GM21381 (cell line): ENCODE measurements at regions not wholly inside any gene's neighbourhood (a gene's known extent, or its start where the extent isn't known, plus 50 kb on each side); places are given as distances from the start of the nearest gene placed in this dataset.

Experiments used
- ATAC-seq: cut with Tn5 transposase; IDR thresholded peaks from one replicate; pipeline ENCODE4 v1.9.1; 2021; ENCODE audit warnings: mild to moderate bottlenecking, moderate library complexity; ENCODE audit not compliant: unreplicated experiment

- no peak for ATAC-seq
Observed at GRCh38 chr3:115324056-115324455, 177.0 kb upstream of the ZBTB20 start.

GRCh38 chr3:115325539-115325938 lies 178.5 kb upstream of the ZBTB20 start:
- ATAC-seq: no peak

GRCh38 chr3:115330430-115330829 lies 183.3 kb upstream of the ZBTB20 start:
- ATAC-seq: no peak

- no peak for ATAC-seq
Observed at GRCh38 chr3:115332998-115333397, 185.9 kb upstream of the ZBTB20 start.

- no peak for ATAC-seq
Observed at GRCh38 chr3:115336836-115337235, 189.7 kb upstream of the ZBTB20 start.

- no peak for ATAC-seq
Observed at GRCh38 chr3:115340586-115340985, 193.5 kb upstream of the ZBTB20 start.

- no peak for ATAC-seq
Observed at GRCh38 chr3:115341208-115341607, 194.1 kb upstream of the ZBTB20 start.

- ATAC-seq: no peak
Observed at GRCh38 chr3:115347737-115348136, 200.6 kb upstream of the ZBTB20 start.

- no peak for ATAC-seq
Observed at GRCh38 chr3:115348412-115348811, 201.3 kb upstream of the ZBTB20 start.

GRCh38 chr3:115348951-115349745 lies 202.1 kb upstream of the ZBTB20 start:
- no peak for ATAC-seq

GRCh38 chr3:115350606-115351005 lies 203.5 kb upstream of the ZBTB20 start:
- no peak for ATAC-seq

- ATAC-seq: no peak
Observed at GRCh38 chr3:115351193-115351592, 204.1 kb upstream of the ZBTB20 start.

- no peak for ATAC-seq
Observed at GRCh38 chr3:115354010-115354409, 206.9 kb upstream of the ZBTB20 start.

GRCh38 chr3:115357456-115357855 lies 210.4 kb upstream of the ZBTB20 start:
- no peak for ATAC-seq

GRCh38 chr3:115359536-115359935 lies 212.4 kb upstream of the ZBTB20 start:
- ATAC-seq: peak; percentile 91

- no peak for ATAC-seq
Observed at GRCh38 chr3:115361806-115362205, 214.7 kb upstream of the ZBTB20 start.

GRCh38 chr3:115363071-115363470 lies 216.0 kb upstream of the ZBTB20 start:
- ATAC-seq: no peak

GRCh38 chr3:115369021-115369420 lies 221.9 kb upstream of the ZBTB20 start:
- ATAC-seq: no peak

- no peak for ATAC-seq
Observed at GRCh38 chr3:115375362-115375761, 228.3 kb upstream of the ZBTB20 start.

- no peak for ATAC-seq
Observed at GRCh38 chr3:115380883-115381572, 233.9 kb upstream of the ZBTB20 start.

- no peak for ATAC-seq
Observed at GRCh38 chr3:115381573-115381912, 234.5 kb upstream of the ZBTB20 start.

GRCh38 chr3:115381931-115382330 lies 234.8 kb upstream of the ZBTB20 start:
- no peak for ATAC-seq
